ENCODE measurements at regions not wholly inside any gene's neighbourhood (a gene's known extent, or its start where the extent isn't known, plus 50 kb on each side); places are given as distances from the start of the nearest gene placed in this dataset.
A peak's percentile ranks its signal among the peaks of the same experiment; 100 is the strongest.

- no peak for DNase-seq
Measured at GRCh38 chr17:63134867-63135266, 168.8 kb downstream of the TANC2 start.

DNA sequence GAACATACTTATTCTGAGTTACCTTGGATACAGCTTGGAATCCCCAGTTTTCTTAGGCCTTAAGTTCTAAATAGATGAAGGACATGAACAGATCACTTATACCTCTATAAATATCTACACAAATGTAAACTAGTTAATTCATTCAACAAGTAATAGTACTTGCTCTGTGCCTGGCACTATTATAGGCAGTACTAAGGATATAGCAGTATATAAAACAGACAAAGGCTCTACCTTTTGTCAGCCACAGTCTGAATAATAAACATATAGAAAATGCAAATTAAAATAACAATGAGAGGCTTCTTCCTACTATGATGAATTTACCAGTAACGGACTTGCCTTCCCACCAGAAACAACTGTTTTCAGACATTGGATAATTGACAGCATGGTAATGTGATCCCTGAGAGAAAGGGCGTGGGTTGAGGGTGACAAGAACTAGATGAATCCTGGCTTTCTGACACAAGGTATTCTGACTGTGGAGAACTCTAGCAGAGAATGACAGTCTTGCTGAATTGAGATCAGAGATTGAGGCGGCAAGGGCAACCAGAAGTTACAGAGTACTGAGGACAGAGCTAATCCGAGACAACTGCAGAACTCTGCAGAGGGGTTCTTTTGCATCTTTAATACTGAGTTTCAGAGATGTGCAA, 170.5 kb downstream of the TANC2 start:
- DNase-seq, result no peak

- DNase-seq, result no peak
Measured at GRCh38 chr17:63137163-63137562, 171.1 kb downstream of the TANC2 start.

DNA sequence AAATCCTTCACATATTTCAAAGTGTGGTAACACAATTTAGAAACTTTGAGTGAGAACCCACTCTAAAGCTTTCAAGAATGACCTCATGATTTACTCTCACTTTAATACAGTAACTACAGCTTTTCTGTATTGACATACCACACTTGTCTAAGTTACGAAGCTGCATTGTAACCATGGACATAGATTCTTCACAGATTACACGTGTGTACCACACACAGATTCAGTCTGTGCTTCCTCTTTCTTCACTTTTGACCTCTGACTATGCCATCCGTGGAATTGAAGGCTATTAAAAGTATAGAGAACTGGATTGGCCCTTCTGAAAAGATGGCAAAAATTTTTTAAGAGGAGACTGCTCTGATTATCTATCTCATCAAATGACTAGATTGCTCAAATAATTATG, 172.7 kb downstream of the TANC2 start:
- DNase-seq, result no peak

DNA sequence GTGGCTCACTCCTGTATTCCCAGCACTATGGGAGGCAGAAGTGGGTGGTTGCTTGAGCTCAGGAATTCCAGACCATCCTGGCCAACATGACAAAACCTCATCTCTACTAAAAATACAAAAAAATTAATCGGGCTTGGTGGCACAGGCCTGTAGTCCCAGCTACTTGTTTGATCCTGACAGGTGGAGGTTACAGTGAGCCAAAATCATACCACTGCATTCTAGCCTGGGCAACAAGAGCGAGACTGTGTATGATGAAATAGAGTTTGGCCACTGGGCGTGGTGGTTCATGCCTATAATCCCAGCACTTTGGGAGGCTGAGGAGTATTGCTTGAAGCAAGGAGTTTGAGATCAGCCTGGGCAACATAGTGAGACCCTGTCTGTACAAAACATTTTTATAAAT, 173.3 kb downstream of the TANC2 start:
- no peak for DNase-seq

GRCh38 chr17:63140255-63140654, 174.2 kb downstream of the TANC2 start:
- no peak for DNase-seq

- no peak for DNase-seq
Measured at GRCh38 chr17:63142836-63143235, 176.8 kb downstream of the TANC2 start.

DNA sequence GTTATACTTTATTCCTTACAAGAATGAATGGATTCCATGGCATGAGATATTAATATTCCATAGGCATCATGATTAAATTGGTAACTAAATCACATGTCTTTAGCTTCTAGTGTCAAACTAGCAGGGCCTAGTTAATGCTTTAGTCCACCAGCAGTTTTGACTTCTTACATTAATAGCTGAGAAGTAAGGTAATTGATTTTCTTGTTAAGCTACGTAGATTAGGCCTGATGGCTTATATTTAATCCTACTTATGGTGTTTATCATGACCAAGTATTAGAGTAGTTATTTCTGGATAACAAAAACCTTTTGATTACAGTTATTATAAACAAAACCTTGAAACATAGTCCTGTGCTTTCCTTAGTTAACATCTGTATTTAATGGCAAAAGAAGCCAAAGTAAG, 184.5 kb downstream of the TANC2 start:
- no peak for DNase-seq

DNA sequence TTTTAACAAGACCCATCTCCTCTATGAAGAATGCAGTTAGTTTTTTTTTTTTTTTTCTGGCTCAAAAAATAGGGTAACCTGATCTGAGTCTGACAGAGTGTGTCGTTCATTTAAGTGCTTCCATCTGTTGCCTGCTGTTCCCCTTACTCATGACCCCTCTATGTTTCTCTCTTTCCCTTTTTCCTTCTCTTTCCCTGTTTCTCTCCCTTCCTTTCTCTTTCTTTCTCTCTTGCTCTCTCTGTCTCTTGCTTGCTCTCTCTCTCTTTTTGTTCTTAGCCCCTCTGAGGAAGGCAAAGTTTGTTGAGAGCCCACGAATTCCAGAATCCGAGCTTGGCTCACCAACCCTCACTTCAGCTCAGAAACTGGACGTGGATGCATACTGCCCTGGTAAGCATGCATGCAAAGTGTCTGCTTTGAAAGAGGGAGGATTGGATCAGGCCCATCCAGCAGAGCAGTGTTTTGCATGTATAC, 185.0 kb downstream of the TANC2 start:
- peak; percentile 84 for DNase-seq

DNA sequence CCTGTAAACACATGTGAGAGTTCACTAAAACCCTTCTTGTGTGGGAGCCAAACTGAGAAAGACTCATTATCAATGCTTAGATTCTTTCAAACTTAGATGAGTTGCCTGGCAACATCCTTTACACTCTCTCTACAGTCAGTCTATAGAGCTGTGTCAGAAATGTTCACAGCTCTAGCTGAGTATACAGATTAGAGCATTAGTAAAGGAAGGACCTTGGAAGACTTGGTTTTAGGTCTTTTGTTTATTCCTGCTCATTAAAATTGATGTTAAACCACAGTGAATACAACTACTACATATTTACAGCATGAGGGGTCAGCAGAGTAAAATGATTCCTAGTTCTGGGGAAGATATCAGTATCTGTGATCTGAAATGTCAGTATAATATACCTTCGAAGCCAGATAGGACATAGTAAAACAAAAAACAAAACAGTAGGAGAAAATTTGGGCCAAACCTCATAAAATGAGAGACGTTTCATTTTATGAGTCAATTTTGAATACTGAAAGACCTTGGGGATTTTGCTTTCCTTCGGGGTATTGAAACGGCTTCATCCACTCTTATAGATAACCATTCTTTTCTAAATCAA, 186.0 kb downstream of the TANC2 start:
- DNase-seq, result peak; percentile 38

GRCh38 chr17:63153488-63153887, 187.5 kb downstream of the TANC2 start:
- no peak for DNase-seq

- DNase-seq, result no peak
Measured at GRCh38 chr17:63154586-63155244, 188.7 kb downstream of the TANC2 start.

GRCh38 chr17:63156986-63157385, 191.0 kb downstream of the TANC2 start:
- DNase-seq, result no peak

GRCh38 chr17:63162406-63163157, 196.5 kb downstream of the TANC2 start:
- DNase-seq, result no peak

DNA sequence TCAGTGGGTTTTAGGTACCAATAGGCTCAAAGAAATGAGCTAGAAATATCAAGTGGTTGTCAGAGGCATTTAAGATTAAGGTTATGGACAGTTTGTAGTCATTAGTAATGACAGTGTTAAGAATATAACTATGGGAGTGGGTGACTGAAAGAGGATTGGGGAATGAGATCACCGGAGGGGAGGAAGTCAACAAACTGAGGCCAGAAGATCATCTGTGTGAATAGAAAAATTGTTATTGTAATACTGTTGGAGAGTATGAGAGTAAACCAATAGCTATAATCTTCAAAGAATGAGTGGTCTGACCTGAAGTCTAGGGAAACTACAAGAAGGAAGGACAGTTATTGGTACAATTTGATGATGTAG, 197.1 kb downstream of the TANC2 start:
- no peak for DNase-seq

DNA sequence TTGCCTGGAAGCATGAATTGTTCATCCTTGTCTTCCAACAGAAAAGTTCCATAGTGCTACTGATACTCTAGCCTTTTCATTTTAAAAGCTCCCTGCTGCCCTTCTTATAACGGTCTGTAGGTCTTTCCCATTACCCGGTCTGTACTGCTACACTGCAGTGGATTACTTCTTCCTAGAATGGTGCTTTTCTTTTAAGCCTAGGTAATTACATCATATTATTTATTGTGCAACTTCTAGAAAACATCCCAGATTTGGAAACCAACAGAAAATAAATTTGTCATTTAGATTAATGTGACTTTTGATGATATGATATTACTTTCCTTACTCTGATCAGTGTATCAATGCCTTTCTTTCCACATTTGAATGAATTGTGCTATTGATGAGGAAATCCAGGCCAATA, 199.4 kb downstream of the TANC2 start:
- no peak for DNase-seq

GRCh38 chr17:63170795-63171194, 204.8 kb downstream of the TANC2 start:
- DNase-seq, result no peak

DNA sequence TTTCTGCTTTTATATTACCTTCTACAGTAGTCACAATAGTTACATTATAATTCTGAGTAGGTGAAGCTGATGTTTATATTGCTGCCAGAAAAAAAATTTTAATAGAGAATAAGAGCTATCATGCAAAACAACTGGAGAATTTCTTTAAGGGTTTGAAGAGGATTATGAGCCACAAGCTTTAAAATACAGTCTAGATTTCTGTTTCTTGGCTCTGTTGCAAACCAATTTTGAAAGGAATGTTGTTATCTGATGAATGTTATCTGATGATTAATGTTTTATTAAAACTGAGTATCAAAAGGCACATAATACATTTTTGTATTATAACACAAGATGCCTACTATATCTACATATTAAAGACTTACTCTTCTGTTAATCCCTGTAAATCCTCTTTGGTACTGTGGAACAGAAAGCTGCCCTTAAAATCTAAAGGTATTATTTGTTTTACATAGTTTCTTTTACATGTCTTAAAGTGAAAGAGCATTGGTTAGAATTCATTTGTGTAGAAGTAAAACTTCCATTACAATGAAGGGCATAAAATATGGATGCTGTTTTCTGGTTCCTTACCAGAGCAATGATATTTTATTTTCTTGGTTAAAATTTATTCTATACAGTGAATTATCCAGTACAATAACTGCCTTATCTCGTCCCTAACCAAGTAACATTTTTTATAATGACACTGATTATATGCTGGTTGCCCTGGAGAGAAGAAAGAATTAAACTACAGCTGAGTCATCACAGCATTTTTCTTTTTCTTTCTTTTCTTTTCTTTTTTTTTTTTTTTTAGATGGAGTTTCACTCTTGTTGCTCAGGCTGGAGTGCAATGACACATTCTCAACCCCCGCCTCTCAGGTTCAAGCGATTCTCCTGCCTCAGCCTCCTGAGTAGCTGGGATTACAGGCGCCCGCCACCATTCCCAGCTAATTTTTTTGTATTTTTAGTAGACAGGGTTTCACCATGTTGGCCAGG, 205.7 kb downstream of the TANC2 start:
- DNase-seq, result no peak

DNA sequence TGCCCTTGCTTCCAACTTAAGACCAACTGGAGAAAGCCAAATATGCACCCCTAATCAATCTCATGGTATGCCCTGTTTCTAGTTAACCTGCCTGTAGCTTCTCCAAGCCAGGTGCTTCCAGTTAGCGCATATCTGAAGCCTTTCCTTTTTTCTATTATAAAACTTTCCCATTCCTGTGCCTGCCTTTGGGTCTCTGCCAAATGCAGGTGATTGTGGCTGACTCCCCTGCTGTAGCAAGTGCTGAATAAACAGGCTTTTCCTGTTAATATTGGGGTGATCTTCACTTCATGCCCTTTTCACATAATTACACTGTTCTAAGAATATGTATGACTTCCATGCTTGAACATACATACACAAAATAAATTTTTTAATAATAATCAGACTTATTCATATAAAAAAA, 207.4 kb downstream of the TANC2 start:
- DNase-seq, result no peak

DNA sequence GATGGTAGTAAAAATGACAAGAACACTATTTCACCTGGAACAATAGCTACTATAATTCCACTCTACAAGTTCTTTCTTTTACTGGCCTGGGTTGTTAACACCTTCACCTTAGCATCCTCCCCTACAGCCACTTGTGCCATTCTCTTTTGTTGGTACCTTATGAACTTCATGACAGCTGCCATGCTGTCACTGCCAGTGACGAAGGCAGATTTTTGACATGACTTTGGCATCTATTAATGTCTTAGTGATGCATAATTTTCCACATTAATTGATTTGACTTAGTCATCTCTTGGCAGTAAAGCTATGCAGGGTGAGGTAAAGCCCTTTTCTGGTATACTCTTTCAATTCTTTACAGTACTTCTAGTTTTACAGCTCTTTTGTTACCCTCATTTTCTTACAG, 207.9 kb downstream of the TANC2 start:
- no peak for DNase-seq

DNA sequence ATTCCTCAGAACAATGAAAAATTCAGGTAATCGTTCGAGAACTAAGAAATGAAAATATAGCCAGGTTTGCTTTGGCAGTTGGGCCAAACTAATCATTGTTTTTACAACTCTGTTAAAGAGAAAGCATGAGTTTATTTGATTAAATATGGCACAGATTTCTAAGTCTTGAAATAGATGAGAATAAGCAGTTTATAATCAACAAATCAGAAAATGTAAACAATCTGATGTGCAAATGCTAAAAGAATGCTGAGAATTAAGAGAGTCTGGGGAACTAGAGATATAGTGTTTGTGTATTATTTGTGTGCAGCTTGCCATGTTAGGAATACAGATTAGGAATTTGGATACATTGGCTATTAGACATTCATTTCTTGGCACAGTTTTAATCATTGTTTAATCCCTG, 212.5 kb downstream of the TANC2 start:
- no peak for DNase-seq

- no peak for DNase-seq
Measured at GRCh38 chr17:63181856-63182255, 215.8 kb downstream of the TANC2 start.

DNA sequence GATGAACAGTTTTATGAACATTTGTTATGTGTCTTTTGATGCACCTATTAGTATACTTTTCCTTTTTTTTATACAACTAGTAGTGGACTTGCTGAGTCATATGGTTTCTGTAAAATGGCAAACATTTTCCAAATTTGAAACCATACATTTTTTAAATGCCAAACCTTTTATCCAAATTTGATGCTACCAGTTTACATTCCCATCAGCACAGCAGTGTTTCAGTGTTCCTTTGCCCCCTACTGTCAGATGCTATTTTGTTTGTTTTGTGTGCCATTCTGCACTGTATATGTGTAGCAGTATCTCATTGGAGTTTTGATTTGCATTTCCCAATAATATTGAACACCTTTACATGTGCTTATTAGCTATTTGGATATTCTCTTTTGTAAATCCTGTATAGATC, 219.4 kb downstream of the TANC2 start:
- DNase-seq, result no peak
